Liver (tissue), 8 donors: ENCODE measurements at regions not wholly inside any gene's neighbourhood (a gene's known extent, or its start where the extent isn't known, plus 50 kb on each side); places are given as distances from the start of the nearest gene placed in this dataset.

Experiments
- DNase-seq: peaks from one replicate; pipeline ENCODE4 v3.0.0-alpha.2; 2017; ENCODE audit warnings: low spot score
- H3K27ac ChIP-seq, 2 donors: one replicate each; pipeline ENCODE4 v1.7.0; 2013; ENCODE audit warnings: inconsistent platforms in 2 of 2, low read length in 2 of 2, control low read depth in 1 of 2, low read depth in 1 of 2, mild to moderate bottlenecking in 1 of 2
- H3K27me3 ChIP-seq, 4 donors: one replicate each; pipeline versions ENCODE4 v1.6.1 to v1.7.0; 2013; ENCODE audit warnings: low read length in 3 of 4, inconsistent platforms in 1 of 4, mild to moderate bottlenecking in 1 of 4, moderate library complexity in 1 of 4; ENCODE audit not compliant: control insufficient read depth in 4 of 4, insufficient read depth in 4 of 4
- H3K36me3 ChIP-seq, 4 donors: one replicate each; pipeline versions ENCODE4 v1.6.1 to v1.7.0; 2013; ENCODE audit warnings: low read length in 3 of 4, mild to moderate bottlenecking in 3 of 4, low read depth in 1 of 4, moderate library complexity in 1 of 4; ENCODE audit not compliant: control insufficient read depth in 4 of 4, insufficient read depth in 3 of 4
- H3K4me1 ChIP-seq, 4 donors: one replicate each; pipeline versions ENCODE4 v1.6.1 to v1.7.0; 2013; ENCODE audit warnings: low read length in 3 of 4, mild to moderate bottlenecking in 3 of 4, moderate library complexity in 1 of 4; ENCODE audit not compliant: control insufficient read depth in 4 of 4, insufficient read depth in 4 of 4
- H3K4me3 ChIP-seq, 3 donors: one replicate each; pipeline versions ENCODE4 v1.6.1 to v1.7.0; 2013; ENCODE audit warnings: low read length in 3 of 3, control low read depth in 1 of 3, low read depth in 1 of 3, mild to moderate bottlenecking in 1 of 3
- H3K9ac ChIP-seq, 2 donors: one replicate each; pipeline ENCODE4 v1.7.0; 2013; ENCODE audit warnings: low read length in 2 of 2, mild to moderate bottlenecking in 2 of 2, moderate library complexity in 2 of 2, control low read depth in 1 of 2, low read depth in 1 of 2
- H3K9me3 ChIP-seq, 4 donors: one replicate each; pipeline versions ENCODE4 v1.6.1 to v1.7.0; 2013; ENCODE audit warnings: low read length in 3 of 4; ENCODE audit not compliant: control insufficient read depth in 4 of 4
- CTCF ChIP-seq: fragments of 150-350 bp; IDR thresholded peaks from 2 replicates; pipeline ENCODE4 v1.5.1; 2017; ENCODE audit warnings: improper control_type of control experiment, low read depth, low read length; ENCODE audit not compliant: missing input control
- EGR1 ChIP-seq, 2 donors: IDR thresholded peaks; 2 replicates each; pipeline ENCODE4 v1.6.1; 2016 to 2018; ENCODE audit warnings: antibody characterized with exemption in 2 of 2, low read depth in 2 of 2
- FOXA1 ChIP-seq: IDR thresholded peaks from 2 replicates; pipeline ENCODE4 v1.6.1; 2016; ENCODE audit warnings: antibody characterized with exemption
- FOXA2 ChIP-seq: IDR thresholded peaks from 2 replicates; pipeline ENCODE4 v1.6.1; 2016; ENCODE audit warnings: antibody characterized with exemption
- GABPA ChIP-seq, 2 donors: IDR thresholded peaks in 1 of 2; conservative IDR thresholded peaks in 1 of 2; 2 replicates each; pipeline ENCODE4 v1.6.1; 2016; ENCODE audit warnings: antibody characterized with exemption in 2 of 2, mild to moderate bottlenecking in 1 of 2, moderate library complexity in 1 of 2
- HNF4A ChIP-seq, 2 donors: conservative IDR thresholded peaks; 2 replicates each; pipeline ENCODE4 v1.6.1; 2016; ENCODE audit warnings: antibody characterized with exemption in 2 of 2, mild to moderate bottlenecking in 2 of 2
- HNF4G ChIP-seq: IDR thresholded peaks from 2 replicates; pipeline ENCODE4 v1.6.1; 2016; ENCODE audit warnings: antibody characterized with exemption
- JUND ChIP-seq, 2 donors: IDR thresholded peaks; 2 replicates each; pipeline ENCODE4 v1.6.1; 2016; ENCODE audit warnings: antibody characterized with exemption in 2 of 2
- MAX ChIP-seq: IDR thresholded peaks from 2 replicates; pipeline ENCODE4 v1.6.1; 2016; ENCODE audit warnings: antibody characterized with exemption
- NR2F2 ChIP-seq: IDR thresholded peaks from 2 replicates; pipeline ENCODE4 v1.6.1; 2016; ENCODE audit warnings: antibody characterized with exemption
- RAD21 ChIP-seq, 2 donors: IDR thresholded peaks; 2 replicates each; pipeline ENCODE4 v1.6.1; 2016; ENCODE audit warnings: antibody characterized with exemption in 2 of 2, mild to moderate bottlenecking in 2 of 2
- REST ChIP-seq: IDR thresholded peaks from 2 replicates; pipeline ENCODE4 v1.6.1; 2016; ENCODE audit warnings: antibody characterized with exemption, mild to moderate bottlenecking
- RXRA ChIP-seq, 2 donors: IDR thresholded peaks; 2 replicates each; pipeline ENCODE4 v1.6.1; 2017 to 2018; ENCODE audit warnings: antibody characterized with exemption in 2 of 2, mild to moderate bottlenecking in 1 of 2
- TAF1 ChIP-seq: conservative IDR thresholded peaks from 2 replicates; pipeline ENCODE4 v1.6.1; 2016; ENCODE audit warnings: antibody characterized with exemption, mild to moderate bottlenecking
- YY1 ChIP-seq: IDR thresholded peaks from 2 replicates; pipeline ENCODE4 v1.6.1; 2016; ENCODE audit warnings: antibody characterized with exemption, mild to moderate bottlenecking
- ZBTB33 ChIP-seq: IDR thresholded peaks from 2 replicates; pipeline ENCODE4 v1.6.1; 2016; ENCODE audit warnings: antibody characterized with exemption
- WGBS: extraction: QIAGEN DNeasy Blood & Tissue Kit; methylation state at CpG from one replicate; pipeline ENCODE4 v1.1.7; 2013; 5-methylcytosine and 5-hydroxymethylcytosine counted together
- donor health status: healthy.
- donor health status: healthy.
- donor health status: healthy.
- donor health status: healthy.
- donor health status: healthy.

GRCh38 chr6:43871284-43871683 is 101.3 kb downstream of the VEGFA start:
- no peak overlapping the region for H3K4me3 ChIP-seq
- H3K9ac ChIP-seq, result no peak overlapping the region
- WGBS, result 89% methylated on average over 1 of the region's 1 CpG
- TF ChIP-seq TAF1 (no peak), ZBTB33 (no peak), CTCF (no peak), YY1 (no peak), GABPA (IDR thresholded peaks at IDR 0.05 in 1 of 2, conservative IDR thresholded peaks at IDR 0.05 in 1 of 2) (no peak), FOXA1 (no peak), REST (no peak), RXRA (IDR thresholded peaks at IDR 0.05) (no peak), HNF4A (conservative IDR thresholded peaks at IDR 0.05) (no peak)
- H3K4me1 ChIP-seq, result peaks cover 0 to 10% (median 2%) of the 10 kb centered on the region in 4 donors
- no peak overlapping the region for H3K27ac ChIP-seq
- no peaks in the 10 kb centered on the region for H3K36me3 ChIP-seq
- no peaks in the 10 kb centered on the region for H3K9me3 ChIP-seq
- no peak for DNase-seq
- no peaks in the 10 kb centered on the region for H3K27me3 ChIP-seq

GRCh38 chr6:43870660-43871061 is 100.7 kb downstream of the VEGFA start:
- Histone ChIP-seq H3K27me3 (no peaks in the 10 kb centered on the region), H3K4me3 (no peak overlapping the region), H3K27ac (no peak overlapping the region), H3K9me3 (no peaks in the 10 kb centered on the region), H3K9ac (no peak overlapping the region), H3K4me1 (peaks cover 0 to 10% (median 2%) of the 10 kb centered on the region in 4 donors), H3K36me3 (no peaks in the 10 kb centered on the region)
- 80% methylated on average over 3 of the region's 3 CpGs for WGBS
- DNase-seq, result no peak
- TF ChIP-seq EGR1 (IDR thresholded peaks at IDR 0.05; ENCODE audit: low read depth in 2 of 2) (no peak), CTCF (no peak), FOXA2 (no peak), TAF1 (no peak), NR2F2 (no peak), RAD21 (IDR thresholded peaks at IDR 0.05) (no peak), HNF4G (no peak), JUND (IDR thresholded peaks at IDR 0.05) (no peak), GABPA (IDR thresholded peaks at IDR 0.05 in 1 of 2, conservative IDR thresholded peaks at IDR 0.05 in 1 of 2) (no peak), RXRA (IDR thresholded peaks at IDR 0.05) (no peak), MAX (no peak), ZBTB33 (no peak)
